ENCODE measurements at regions not wholly inside any gene's neighbourhood (a gene's known extent, or its start where the extent isn't known, plus 50 kb on each side); places are given as distances from the start of the nearest gene placed in this dataset.

- DNase-seq (ENCODE audit: low read depth): no peak
- no peak for TF ChIP-seq CTCF (IDR thresholded peaks at IDR 0.05; ENCODE audit: insufficient read depth, low read length)
- H3K4me3 ChIP-seq (ENCODE audit: low read depth, low read length): no peak overlapping the region
Observed at GRCh38 chr3:34865346-34865745, 774.0 kb upstream of the ARPP21 start.

GRCh38 chr3:34868935-34869334 lies 770.4 kb upstream of the ARPP21 start:
- no peak for DNase-seq (ENCODE audit: low read depth)
- no peak overlapping the region for H3K4me3 ChIP-seq (ENCODE audit: low read depth, low read length)
- no peak for TF ChIP-seq CTCF (IDR thresholded peaks at IDR 0.05; ENCODE audit: insufficient read depth, low read length)

- no peak overlapping the region for H3K4me3 ChIP-seq (ENCODE audit: low read depth, low read length)
- TF ChIP-seq CTCF (IDR thresholded peaks at IDR 0.05; ENCODE audit: insufficient read depth, low read length): no peak
- no peak for DNase-seq (ENCODE audit: low read depth)
Observed at GRCh38 chr3:34869696-34870095, 769.6 kb upstream of the ARPP21 start.

GRCh38 chr3:34872406-34872805 lies 766.9 kb upstream of the ARPP21 start:
- DNase-seq (ENCODE audit: low read depth): no peak
- TF ChIP-seq CTCF (IDR thresholded peaks at IDR 0.05; ENCODE audit: insufficient read depth, low read length): no peak
- H3K4me3 ChIP-seq (ENCODE audit: low read depth, low read length): no peak overlapping the region

- TF ChIP-seq CTCF (IDR thresholded peaks at IDR 0.05; ENCODE audit: insufficient read depth, low read length): no peak
- no peak for DNase-seq (ENCODE audit: low read depth)
- no peak overlapping the region for H3K4me3 ChIP-seq (ENCODE audit: low read depth, low read length)
Observed at GRCh38 chr3:34876997-34877396, 762.3 kb upstream of the ARPP21 start.

- no peak overlapping the region for H3K4me3 ChIP-seq (ENCODE audit: low read depth, low read length)
- no peak for DNase-seq (ENCODE audit: low read depth)
- no peak for TF ChIP-seq CTCF (IDR thresholded peaks at IDR 0.05; ENCODE audit: insufficient read depth, low read length)
Observed at GRCh38 chr3:34878488-34878887, 760.8 kb upstream of the ARPP21 start.

- no peak for TF ChIP-seq CTCF (IDR thresholded peaks at IDR 0.05; ENCODE audit: insufficient read depth, low read length)
- no peak for DNase-seq (ENCODE audit: low read depth)
Observed at GRCh38 chr3:34881026-34881425, 758.3 kb upstream of the ARPP21 start.

More at GRCh38 chr3:34881026-34881425, 758.3 kb upstream of the ARPP21 start:
- no peak overlapping the region for H3K4me3 ChIP-seq (ENCODE audit: low read depth, low read length)
